DOHH2 (cell line): ENCODE measurements at regions not wholly inside any gene's neighbourhood (a gene's known extent, or its start where the extent isn't known, plus 50 kb on each side); places are given as distances from the start of the nearest gene placed in this dataset.

ENCODE experiments used
- H3F3A ChIP-seq: fragments of 200-600 bp; sonication (generic), shearing (Covaris generic); 2 replicates; pipeline ENCODE4 v1.6.0; 2016; ENCODE audit warnings: antibody characterized with exemption, mild to moderate bottlenecking; ENCODE audit not compliant: control insufficient read depth, insufficient read depth
- H3K27ac ChIP-seq: fragments of 200-600 bp; sonication (generic); 2 replicates; pipeline ENCODE4 v1.5.1; 2014; ENCODE audit warnings: low read depth, mild to moderate bottlenecking, low read length, moderate library complexity
- H3K27me3 ChIP-seq: fragments of 200-600 bp; sonication (generic); 2 replicates; pipeline ENCODE4 v1.6.1; 2014; ENCODE audit warnings: mild to moderate bottlenecking, low read length, mixed read lengths; ENCODE audit not compliant: control insufficient read depth
- H3K36me3 ChIP-seq: fragments of 200-600 bp; sonication (generic); 2 replicates; pipeline ENCODE4 v1.6.1; 2014; ENCODE audit warnings: mild to moderate bottlenecking, low read length, moderate library complexity, mixed read lengths; ENCODE audit not compliant: control insufficient read depth
- H3K4me1 ChIP-seq: fragments of 200-600 bp; sonication (generic); 2 replicates; pipeline ENCODE4 v1.6.1; 2014; ENCODE audit warnings: mild to moderate bottlenecking, low read length, mixed read lengths; ENCODE audit not compliant: control insufficient read depth
- H3K4me2 ChIP-seq: fragments of 200-600 bp; sonication (generic); 2 replicates; pipeline ENCODE4 v1.6.0; 2014; ENCODE audit warnings: mild to moderate bottlenecking, low read length, moderate library complexity
- H3K4me3 ChIP-seq: fragments of 200-600 bp; sonication (generic); 2 replicates; pipeline ENCODE4 v1.5.1; 2014; ENCODE audit warnings: mild to moderate bottlenecking, low read length, mixed read lengths
- H3K79me2 ChIP-seq: fragments of 200-600 bp; sonication (generic); 2 replicates; pipeline ENCODE4 v1.6.1; 2014; ENCODE audit warnings: mild to moderate bottlenecking, low read length, mixed read lengths; ENCODE audit not compliant: control insufficient read depth
- H3K9me2 ChIP-seq: fragments of 200-600 bp; sonication (generic); replicated peaks from 2 replicates; pipeline ENCODE4 v1.6.1; 2014; ENCODE audit warnings: mild to moderate bottlenecking, low read length, mixed read lengths; ENCODE audit not compliant: control insufficient read depth
- H3K9me3 ChIP-seq: fragments of 200-600 bp; sonication (generic); 2 replicates; pipeline ENCODE4 v1.6.1; 2014; ENCODE audit warnings: antibody characterized with exemption, low read length, mixed read lengths; ENCODE audit not compliant: control insufficient read depth, insufficient read depth
- H4K20me1 ChIP-seq: fragments of 200-600 bp; sonication (generic); 2 replicates; pipeline ENCODE4 v1.6.0; 2014; ENCODE audit warnings: low read depth, mild to moderate bottlenecking, antibody characterized with exemption, low read length, moderate library complexity; ENCODE audit not compliant: control insufficient read depth, insufficient read depth
- CTCF ChIP-seq: fragments of 200-600 bp; sonication (generic); IDR thresholded peaks from one replicate; pipeline ENCODE4 v1.5.1; 2014; ENCODE audit warnings: antibody characterized with exemption, mild to moderate bottlenecking, low read depth, low read length; ENCODE audit not compliant: poor library complexity, severe bottlenecking
- EZH2phosphoT487 ChIP-seq: fragments of 200-600 bp; sonication (generic); IDR thresholded peaks from 2 replicates; pipeline ENCODE4 v1.6.1; 2017; ENCODE audit warnings: borderline replicate concordance, mild to moderate bottlenecking, antibody characterized with exemption, low read length, moderate library complexity, mixed read lengths

GRCh38 chr2:234676109-234676782 is 179.4 kb upstream of the ARL4C start:
- no peaks in the 10 kb centered on the region for H3K9me3 ChIP-seq

GRCh38 chr2:234674781-234675201 is 177.9 kb upstream of the ARL4C start:
- Histone ChIP-seq H3K79me2 (no peaks in the 10 kb centered on the region), H3K4me1 (no peaks in the 10 kb centered on the region), H3K4me3 (no peak overlapping the region), H4K20me1 (no peaks in the 10 kb centered on the region), H3F3A (no peaks in the 10 kb centered on the region), H3K27me3 (no peaks in the 10 kb centered on the region), H3K27ac (no peak overlapping the region), H3K9me2 (no peaks in the 10 kb centered on the region), H3K9me3 (no peaks in the 10 kb centered on the region), H3K4me2 (no peak overlapping the region), H3K36me3 (no peaks in the 10 kb centered on the region)
- no peak for TF ChIP-seq CTCF
- no peak for TF ChIP-seq EZH2phosphoT487

More at GRCh38 chr2:234676109-234676782, 179.4 kb upstream of the ARL4C start:
- Histone ChIP-seq H3K27ac (no peak overlapping the region), H3K4me2 (no peak overlapping the region), H3F3A (no peaks in the 10 kb centered on the region), H3K4me1 (no peaks in the 10 kb centered on the region), H3K4me3 (no peak overlapping the region), H3K36me3 (no peaks in the 10 kb centered on the region), H3K9me2 (no peaks in the 10 kb centered on the region), H3K27me3 (no peaks in the 10 kb centered on the region), H4K20me1 (no peaks in the 10 kb centered on the region), H3K79me2 (no peaks in the 10 kb centered on the region)
- TF ChIP-seq EZH2phosphoT487 (no peak), CTCF (no peak)

- no peak overlapping the region for H3K4me2 ChIP-seq
- H3K4me3 ChIP-seq: no peak overlapping the region
- H3K79me2 ChIP-seq: no peaks in the 10 kb centered on the region
- no peaks in the 10 kb centered on the region for H3K4me1 ChIP-seq
- no peaks in the 10 kb centered on the region for H4K20me1 ChIP-seq
- H3K9me3 ChIP-seq: no peaks in the 10 kb centered on the region
- no peaks in the 10 kb centered on the region for H3F3A ChIP-seq
- no peaks in the 10 kb centered on the region for H3K27me3 ChIP-seq
- TF ChIP-seq CTCF: no peak
- TF ChIP-seq EZH2phosphoT487: no peak
- no peak overlapping the region for H3K27ac ChIP-seq
- H3K36me3 ChIP-seq: no peaks in the 10 kb centered on the region
- H3K9me2 ChIP-seq: no peaks in the 10 kb centered on the region
These were observed 177.3 kb upstream of the ARL4C start for GRCh38 chr2:234673961-234674759.
